Memory B cell (primary cell): ENCODE measurements at regions not wholly inside any gene's neighbourhood (a gene's known extent, or its start where the extent isn't known, plus 50 kb on each side); places are given as distances from the start of the nearest gene placed in this dataset.

ENCODE experiments used
- ATAC-seq: fragments of 150-1000 bp; cut with Tn5 transposase; 2 replicates; pipeline ENCODE4 v1.10.0; 2021; ENCODE audit warnings: low read depth, mild to moderate bottlenecking, moderate library complexity
- DNase-seq, 2 donors: peaks; one replicate each; pipeline ENCODE4 v3.0.0; 2022; ENCODE audit warnings: low spot score in 2 of 2
- H3K27ac Mint-ChIP-seq: one replicate; pipeline ENCODE4 v1.8.0; 2022; ENCODE audit warnings: mild to moderate bottlenecking, moderate library complexity, mixed read lengths
- H3K27me3 Mint-ChIP-seq: one replicate; pipeline ENCODE4 v1.8.0; 2022; ENCODE audit warnings: mixed read lengths
- H3K36me3 Mint-ChIP-seq: one replicate; pipeline ENCODE4 v1.8.0; 2022; ENCODE audit warnings: mild to moderate bottlenecking, mixed read lengths
- H3K4me1 Mint-ChIP-seq: one replicate; pipeline ENCODE4 v1.8.0; 2022; ENCODE audit warnings: mixed read lengths
- H3K4me3 Mint-ChIP-seq: one replicate; pipeline ENCODE4 v1.8.0; 2022; ENCODE audit warnings: mild to moderate bottlenecking, moderate library complexity, mixed read lengths
- H3K9me3 Mint-ChIP-seq: one replicate; pipeline ENCODE4 v1.8.0; 2022; ENCODE audit warnings: mixed read lengths

DNA sequence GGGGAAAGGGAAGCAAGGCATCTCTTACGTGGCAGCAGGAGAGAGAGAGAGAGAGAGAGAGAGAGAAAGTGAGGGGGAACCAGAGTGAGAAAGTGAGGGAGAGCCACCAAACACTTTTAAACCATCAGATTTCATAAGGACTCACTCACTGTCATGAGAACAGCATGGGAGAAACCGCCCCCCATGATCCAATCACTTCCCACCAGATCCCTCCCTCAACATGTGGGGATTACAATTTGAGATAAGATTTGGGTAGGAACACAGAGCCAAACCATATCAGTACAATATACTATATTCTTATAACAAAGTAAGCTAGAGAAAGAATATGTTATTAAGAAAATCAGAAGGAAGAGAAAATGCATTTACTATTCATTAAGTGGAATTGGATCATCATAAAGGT lies 53.7 kb upstream of the PLXNC1 start:
- Mint-ChIP-seq H3K27me3 (peaks cover 13% of the 10 kb centered on the region), H3K36me3 (no peaks in the 10 kb centered on the region), H3K4me1 (no peaks in the 10 kb centered on the region), H3K9me3 (no peaks in the 10 kb centered on the region), H3K27ac (no peak overlapping the region), H3K4me3 (no peak overlapping the region)
- no peak for ATAC-seq
- DNase-seq = no peak

DNA sequence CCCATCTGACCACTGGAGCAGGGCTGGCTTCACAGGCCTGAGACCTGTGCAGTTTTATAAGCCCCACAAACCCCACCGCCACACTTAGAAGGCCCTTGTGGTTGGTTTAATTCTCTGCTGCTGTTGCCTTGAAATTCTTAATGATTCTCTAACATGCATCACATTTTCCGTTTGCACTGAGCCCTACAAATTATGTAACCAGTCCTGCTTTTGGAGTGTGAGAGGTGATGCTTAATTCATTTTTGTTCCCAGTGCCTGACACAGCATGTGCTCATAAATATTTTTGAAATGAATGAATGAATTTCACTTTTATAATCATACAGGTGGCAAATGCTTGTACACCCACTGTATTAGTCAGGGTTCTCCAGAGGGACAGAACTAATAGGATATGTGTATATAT lies 52.8 kb upstream of the PLXNC1 start:
- H3K4me3 Mint-ChIP-seq = no peak overlapping the region
- DNase-seq (no peak), ATAC-seq (no peak)
- H3K36me3 Mint-ChIP-seq = no peaks in the 10 kb centered on the region
- H3K27me3 Mint-ChIP-seq = peaks cover 11% of the 10 kb centered on the region
- no peaks in the 10 kb centered on the region for H3K4me1 Mint-ChIP-seq
- no peaks in the 10 kb centered on the region for H3K9me3 Mint-ChIP-seq
- no peak overlapping the region for H3K27ac Mint-ChIP-seq

DNA sequence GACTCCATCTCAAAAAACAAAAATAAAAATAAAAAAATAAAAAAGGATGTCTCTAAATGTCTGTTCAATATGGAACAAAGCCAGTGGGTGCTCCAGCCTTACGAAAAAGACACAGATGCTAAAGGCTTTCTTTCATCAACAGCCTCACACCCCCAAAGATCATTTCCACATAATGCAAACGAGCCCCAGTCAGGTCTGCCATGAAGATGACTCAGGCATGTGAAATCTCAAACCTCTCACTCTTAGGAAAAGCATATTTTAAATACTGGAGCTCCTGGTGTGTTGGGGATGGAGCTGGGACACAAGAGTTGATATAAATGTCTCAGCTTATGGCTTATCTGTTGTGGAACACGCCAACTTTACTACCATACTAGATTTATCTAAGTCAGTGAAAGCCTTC lies 49.9 kb upstream of the PLXNC1 start:
- Mint-ChIP-seq H3K27me3 (peaks cover 10% of the 10 kb centered on the region), H3K4me1 (peaks cover 3% of the 10 kb centered on the region), H3K9me3 (no peaks in the 10 kb centered on the region), H3K36me3 (no peaks in the 10 kb centered on the region), H3K27ac (no peak overlapping the region), H3K4me3 (no peak overlapping the region)
- DNase-seq (no peak), ATAC-seq (no peak)
